ENCODE measurements at regions not wholly inside any gene's neighbourhood (a gene's known extent, or its start where the extent isn't known, plus 50 kb on each side); places are given as distances from the start of the nearest gene placed in this dataset.

DNA sequence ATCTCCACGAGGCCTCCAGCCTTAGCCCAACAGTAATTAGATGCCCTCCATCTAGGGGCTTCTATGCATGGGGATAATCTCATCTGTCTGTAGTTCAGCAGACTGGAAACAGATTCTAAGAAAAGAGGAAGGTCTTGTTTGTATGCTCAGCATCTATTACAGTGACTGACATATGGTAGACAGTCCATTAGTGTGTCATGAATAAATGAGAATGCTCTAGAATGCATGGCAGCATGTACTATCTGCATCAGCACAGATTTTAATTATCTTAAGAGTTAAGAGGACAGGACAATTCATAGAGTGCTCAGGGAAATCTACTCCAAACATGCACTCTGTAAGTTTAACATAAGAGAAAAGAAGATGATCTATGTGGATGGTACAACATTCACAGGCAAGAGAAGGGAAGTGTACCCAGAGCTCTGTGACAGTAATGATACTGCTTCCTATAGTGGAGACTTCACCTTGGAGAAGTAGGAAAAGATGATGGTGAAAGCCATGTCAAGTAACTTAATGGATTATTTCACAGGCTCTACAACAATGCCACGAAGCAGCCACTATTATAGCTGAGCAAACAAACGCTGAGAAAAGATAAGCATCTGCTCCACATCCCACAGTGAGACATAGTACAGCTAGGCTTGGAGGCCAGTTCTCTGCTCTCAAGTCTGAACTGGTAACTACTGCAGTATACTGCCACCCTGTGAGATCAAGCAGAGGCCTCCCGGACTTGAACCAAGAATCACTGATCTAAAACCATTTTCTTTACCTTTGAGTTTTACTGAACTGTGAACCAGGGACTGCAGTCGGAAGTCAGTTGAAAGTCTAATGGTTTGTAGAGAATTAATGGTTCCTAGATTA is 309.2 kb upstream of the SPTLC3 start:
- TF ChIP-seq, protein P1, sequence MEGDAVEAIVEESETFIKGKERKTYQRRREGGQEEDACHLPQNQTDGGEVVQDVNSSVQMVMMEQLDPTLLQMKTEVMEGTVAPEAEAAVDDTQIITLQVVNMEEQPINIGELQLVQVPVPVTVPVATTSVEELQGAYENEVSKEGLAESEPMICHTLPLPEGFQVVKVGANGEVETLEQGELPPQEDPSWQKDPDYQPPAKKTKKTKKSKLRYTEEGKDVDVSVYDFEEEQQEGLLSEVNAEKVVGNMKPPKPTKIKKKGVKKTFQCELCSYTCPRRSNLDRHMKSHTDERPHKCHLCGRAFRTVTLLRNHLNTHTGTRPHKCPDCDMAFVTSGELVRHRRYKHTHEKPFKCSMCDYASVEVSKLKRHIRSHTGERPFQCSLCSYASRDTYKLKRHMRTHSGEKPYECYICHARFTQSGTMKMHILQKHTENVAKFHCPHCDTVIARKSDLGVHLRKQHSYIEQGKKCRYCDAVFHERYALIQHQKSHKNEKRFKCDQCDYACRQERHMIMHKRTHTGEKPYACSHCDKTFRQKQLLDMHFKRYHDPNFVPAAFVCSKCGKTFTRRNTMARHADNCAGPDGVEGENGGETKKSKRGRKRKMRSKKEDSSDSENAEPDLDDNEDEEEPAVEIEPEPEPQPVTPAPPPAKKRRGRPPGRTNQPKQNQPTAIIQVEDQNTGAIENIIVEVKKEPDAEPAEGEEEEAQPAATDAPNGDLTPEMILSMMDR (IDR thresholded peaks at IDR 0.05; ENCODE audit: insufficient read depth, low read length, poor library complexity, severe bottlenecking) = no peak
- no peak for TF ChIP-seq EZH2phosphoT487 (conservative IDR thresholded peaks at IDR 0.05; ENCODE audit: low read length)
